NT2/D1 (cell line): ENCODE measurements at regions not wholly inside any gene's neighbourhood (a gene's known extent, or its start where the extent isn't known, plus 50 kb on each side); places are given as distances from the start of the nearest gene placed in this dataset.

Experiments used
- YY1 ChIP-seq: IDR thresholded peaks from 2 replicates; pipeline ENCODE4 v1.6.1; 2011; ENCODE audit not compliant: insufficient read length, insufficient read depth
- ZNF274 ChIP-seq: IDR thresholded peaks from 2 replicates; pipeline ENCODE4 v1.6.1; 2011; ENCODE audit warnings: mild to moderate bottlenecking, low read depth, low read length

DNA sequence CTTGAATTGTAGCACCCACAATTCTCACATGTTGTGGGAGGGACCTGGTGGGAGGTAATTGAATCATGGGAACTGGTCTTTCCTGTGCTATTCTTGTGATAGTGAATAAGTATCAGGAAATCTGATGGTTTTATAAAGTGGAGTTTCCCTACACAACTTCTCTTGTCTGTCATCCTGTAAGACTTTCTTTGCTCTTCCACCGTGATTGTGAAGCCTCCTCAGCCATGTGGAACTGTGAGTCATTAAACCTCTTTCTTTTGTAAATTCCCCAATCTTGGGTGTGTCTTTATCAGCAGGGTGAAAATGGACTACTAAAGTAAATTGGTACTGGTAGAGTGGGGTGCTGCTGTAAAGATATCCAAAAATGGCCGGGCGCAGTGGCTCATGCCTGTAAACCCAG, 215.6 kb downstream of the LIG4 start:
- TF ChIP-seq ZNF274 (no peak), YY1 (no peak)
